Inflammatory macrophage (primary cell): ENCODE measurements at regions not wholly inside any gene's neighbourhood (a gene's known extent, or its start where the extent isn't known, plus 50 kb on each side); places are given as distances from the start of the nearest gene placed in this dataset.

Experiments
- DNase-seq, 2 donors: peaks; one replicate each; pipeline ENCODE4 v3.0.0-alpha.2; 2020 to 2022

- DNase-seq, result no peak
Observed at GRCh38 chr15:35151381-35151780, 66.3 kb upstream of the NANOGP8 start.

- no peak for DNase-seq
Observed at GRCh38 chr15:35150361-35150760, 65.3 kb upstream of the NANOGP8 start.

DNA sequence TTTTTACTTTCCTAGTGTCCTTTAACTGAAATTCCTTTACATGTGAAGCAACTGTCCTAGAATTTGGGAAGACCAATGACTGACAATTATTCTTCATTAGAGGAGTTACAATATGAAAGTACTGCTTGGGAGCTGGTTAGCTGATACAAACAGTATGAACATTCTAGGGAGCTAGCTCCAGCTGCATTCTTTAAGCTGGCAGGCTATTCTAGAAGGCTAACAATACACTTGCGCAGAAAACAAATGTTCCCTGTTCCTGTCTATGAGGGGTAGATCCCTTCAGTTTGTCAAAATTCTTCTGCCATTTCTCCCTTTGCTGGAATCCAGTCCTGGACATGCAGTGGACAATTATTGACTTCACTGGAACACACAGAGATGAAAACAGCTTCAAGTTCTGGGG, 60.2 kb upstream of the NANOGP8 start:
- no peak for DNase-seq

DNA sequence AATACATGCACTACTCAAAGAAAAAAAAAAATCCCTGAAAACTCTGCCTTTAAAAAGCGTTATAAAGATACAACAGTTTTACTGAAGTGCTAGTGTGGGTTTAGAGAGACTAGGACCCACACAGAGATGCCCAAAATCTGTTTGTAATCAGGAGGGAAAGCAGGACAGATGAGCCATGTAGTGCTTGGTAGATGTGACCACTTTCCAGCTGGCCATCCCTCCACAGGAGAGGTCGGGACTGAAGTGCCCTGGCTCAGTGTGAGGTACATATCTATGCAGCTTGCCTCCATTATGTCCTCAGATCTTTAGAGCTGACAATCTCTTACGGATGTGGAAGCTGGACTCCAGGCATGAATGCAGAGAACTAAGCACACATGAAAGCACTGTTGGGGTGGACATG, 57.5 kb upstream of the NANOGP8 start:
- DNase-seq, result no peak

GRCh38 chr15:35141743-35142471, 56.8 kb upstream of the NANOGP8 start:
- DNase-seq, result peak; percentile 2 to 41

DNA sequence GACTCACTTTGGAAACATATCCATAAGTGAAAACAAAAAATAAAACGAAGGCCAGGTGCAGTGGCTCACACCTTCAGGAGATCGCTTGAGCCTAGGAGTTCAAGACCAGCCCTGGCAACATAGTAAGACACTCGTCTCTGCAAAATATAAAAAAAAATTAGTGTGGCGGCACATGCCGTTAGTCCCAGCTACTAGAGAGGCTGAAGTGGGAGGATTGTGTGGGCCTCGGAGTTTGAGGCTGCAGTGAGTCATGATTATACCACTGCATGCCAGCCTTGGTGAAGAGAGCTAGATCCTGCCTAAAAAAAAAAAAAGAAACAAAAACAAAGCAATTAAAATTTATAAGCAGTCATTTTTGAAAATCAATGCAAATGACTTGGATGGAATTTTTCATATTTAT, 54.7 kb upstream of the NANOGP8 start:
- DNase-seq, result no peak

- DNase-seq, result no peak
Observed at GRCh38 chr15:35137190-35137574, 52.1 kb upstream of the NANOGP8 start.

DNA sequence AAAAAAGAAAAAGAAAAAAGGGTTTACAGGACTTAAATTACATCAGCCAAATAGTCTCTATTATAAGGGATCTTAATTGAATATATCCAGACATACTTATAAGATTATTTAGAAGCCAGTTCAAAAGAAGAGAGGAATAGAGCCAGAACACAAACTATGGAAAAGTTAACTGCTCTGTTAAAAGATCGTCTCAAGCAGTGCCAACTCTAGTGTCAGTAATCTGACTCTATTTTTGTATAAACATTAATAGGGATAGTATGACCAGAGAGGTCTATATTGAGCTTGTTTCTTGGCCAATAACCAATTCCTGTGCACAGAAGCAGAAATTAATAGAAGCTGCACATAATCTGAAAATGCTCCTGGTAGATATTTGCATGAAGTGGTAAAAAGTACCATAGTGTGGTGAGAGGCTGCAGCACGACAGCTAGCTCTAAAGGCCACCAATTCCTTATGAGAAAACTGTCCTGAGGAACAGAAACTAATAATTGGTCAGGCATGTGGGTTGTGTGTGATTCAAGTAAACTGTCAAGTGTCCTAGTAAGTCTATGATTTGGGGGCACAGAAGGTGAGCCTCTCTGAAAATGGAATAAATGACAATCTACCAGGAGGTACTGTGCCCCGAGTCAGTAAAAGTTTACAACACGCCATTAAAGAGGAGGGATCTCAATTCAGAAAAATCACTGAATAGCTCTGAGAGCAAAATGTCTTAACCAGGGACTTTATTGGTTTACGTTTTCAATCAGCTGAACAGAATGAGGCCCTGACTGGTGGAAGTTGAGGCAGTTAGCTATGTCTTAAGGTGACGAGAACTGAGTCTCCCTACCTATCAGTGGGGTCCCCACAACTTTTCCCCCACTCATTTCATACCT, 51.5 kb upstream of the NANOGP8 start:
- no peak for DNase-seq
